ENCODE measurements at regions not wholly inside any gene's neighbourhood (a gene's known extent, or its start where the extent isn't known, plus 50 kb on each side); places are given as distances from the start of the nearest gene placed in this dataset.

- H3K27ac ChIP-seq (ENCODE audit: low read depth, low read length): no peak overlapping the region
- H3K4me1 ChIP-seq (ENCODE audit: control insufficient read depth, low read length): no peaks in the 10 kb centered on the region
- H3K9me3 ChIP-seq (ENCODE audit: control insufficient read depth, insufficient read depth, low read length): no peaks in the 10 kb centered on the region
- H3F3A ChIP-seq (ENCODE audit: control insufficient read depth, insufficient read depth): no peaks in the 10 kb centered on the region
- H3K36me3 ChIP-seq (ENCODE audit: control insufficient read depth, low read length): no peaks in the 10 kb centered on the region
- H3K27me3 ChIP-seq (ENCODE audit: control insufficient read depth, low read length): no peaks in the 10 kb centered on the region
- H3K9me2 ChIP-seq (replicated peaks; ENCODE audit: control insufficient read depth, low read length): no peaks in the 10 kb centered on the region
- TF ChIP-seq EZH2phosphoT487 (IDR thresholded peaks at IDR 0.05; ENCODE audit: borderline replicate concordance, low read length) (no peak), CTCF (IDR thresholded peaks at IDR 0.05; ENCODE audit: low read depth, low read length, poor library complexity, severe bottlenecking) (no peak)
- H3K79me2 ChIP-seq (ENCODE audit: control insufficient read depth, low read length): no peaks in the 10 kb centered on the region
- H3K4me2 ChIP-seq (ENCODE audit: low read length): no peak overlapping the region
- H3K4me3 ChIP-seq (ENCODE audit: low read length): no peak overlapping the region
- no peaks in the 10 kb centered on the region for H4K20me1 ChIP-seq (ENCODE audit: control insufficient read depth, insufficient read depth, low read depth, low read length)
These were observed 850.6 kb upstream of the CHAC2 start for GRCh38 chr2:52916981-52917380.

GRCh38 chr2:52904355-52904891 lies 863.2 kb upstream of the CHAC2 start:
- Histone ChIP-seq H3K79me2 (ENCODE audit: control insufficient read depth, low read length) (no peaks in the 10 kb centered on the region), H3K4me2 (ENCODE audit: low read length) (no peak overlapping the region)
- TF ChIP-seq CTCF (IDR thresholded peaks at IDR 0.05; ENCODE audit: low read depth, low read length, poor library complexity, severe bottlenecking): no peak
- no peak for TF ChIP-seq EZH2phosphoT487 (IDR thresholded peaks at IDR 0.05; ENCODE audit: borderline replicate concordance, low read length)

GRCh38 chr2:52897511-52898044 lies 870.0 kb upstream of the CHAC2 start:
- no peak overlapping the region for H3K4me2 ChIP-seq (ENCODE audit: low read length)
- peaks cover 6% of the 10 kb centered on the region; the same call in 1 of the 2 replicates for H3K9me3 ChIP-seq (ENCODE audit: control insufficient read depth, insufficient read depth, low read length)
- H4K20me1 ChIP-seq (ENCODE audit: control insufficient read depth, insufficient read depth, low read depth, low read length): no peaks in the 10 kb centered on the region
- no peak overlapping the region for H3K27ac ChIP-seq (ENCODE audit: low read depth, low read length)
- no peaks in the 10 kb centered on the region for H3K79me2 ChIP-seq (ENCODE audit: control insufficient read depth, low read length)
- no peaks in the 10 kb centered on the region for H3K36me3 ChIP-seq (ENCODE audit: control insufficient read depth, low read length)
- no peaks in the 10 kb centered on the region for H3K4me1 ChIP-seq (ENCODE audit: control insufficient read depth, low read length)
- H3K9me2 ChIP-seq (replicated peaks; ENCODE audit: control insufficient read depth, low read length): no peaks in the 10 kb centered on the region
- H3F3A ChIP-seq (ENCODE audit: control insufficient read depth, insufficient read depth): no peaks in the 10 kb centered on the region
- no peak overlapping the region for H3K4me3 ChIP-seq (ENCODE audit: low read length)
- no peaks in the 10 kb centered on the region for H3K27me3 ChIP-seq (ENCODE audit: control insufficient read depth, low read length)
- TF ChIP-seq EZH2phosphoT487 (IDR thresholded peaks at IDR 0.05; ENCODE audit: borderline replicate concordance, low read length): no peak
- no peak for TF ChIP-seq CTCF (IDR thresholded peaks at IDR 0.05; ENCODE audit: low read depth, low read length, poor library complexity, severe bottlenecking)

More at GRCh38 chr2:52904355-52904891, 863.2 kb upstream of the CHAC2 start:
- no peaks in the 10 kb centered on the region for H3K27me3 ChIP-seq (ENCODE audit: control insufficient read depth, low read length)
- H4K20me1 ChIP-seq (ENCODE audit: control insufficient read depth, insufficient read depth, low read depth, low read length): no peaks in the 10 kb centered on the region
- no peaks in the 10 kb centered on the region for H3K36me3 ChIP-seq (ENCODE audit: control insufficient read depth, low read length)
- H3K9me3 ChIP-seq (ENCODE audit: control insufficient read depth, insufficient read depth, low read length): no peaks in the 10 kb centered on the region
- no peaks in the 10 kb centered on the region for H3F3A ChIP-seq (ENCODE audit: control insufficient read depth, insufficient read depth)
- no peaks in the 10 kb centered on the region; the same call in 1 of the 2 replicates for H3K9me2 ChIP-seq (replicated peaks; ENCODE audit: control insufficient read depth, low read length)
- no peak overlapping the region for H3K4me3 ChIP-seq (ENCODE audit: low read length)
- no peak overlapping the region for H3K27ac ChIP-seq (ENCODE audit: low read depth, low read length)
- no peaks in the 10 kb centered on the region for H3K4me1 ChIP-seq (ENCODE audit: control insufficient read depth, low read length)

Measured in DOHH2 (cell line).